GM19043 (cell line): ENCODE measurements at regions not wholly inside any gene's neighbourhood (a gene's known extent, or its start where the extent isn't known, plus 50 kb on each side); places are given as distances from the start of the nearest gene placed in this dataset.
A peak's percentile ranks its signal among the peaks of the same experiment; 100 is the strongest.
"Not testable (repeated sequence)": the region's sequence is repeated elsewhere in the genome, so short reads cannot be mapped to it uniquely, and the experiment has no call there.

Experiments
- ATAC-seq: cut with Tn5 transposase; IDR thresholded peaks from one replicate; pipeline ENCODE4 v1.9.1; 2021; ENCODE audit warnings: low read depth; ENCODE audit not compliant: unreplicated experiment

DNA sequence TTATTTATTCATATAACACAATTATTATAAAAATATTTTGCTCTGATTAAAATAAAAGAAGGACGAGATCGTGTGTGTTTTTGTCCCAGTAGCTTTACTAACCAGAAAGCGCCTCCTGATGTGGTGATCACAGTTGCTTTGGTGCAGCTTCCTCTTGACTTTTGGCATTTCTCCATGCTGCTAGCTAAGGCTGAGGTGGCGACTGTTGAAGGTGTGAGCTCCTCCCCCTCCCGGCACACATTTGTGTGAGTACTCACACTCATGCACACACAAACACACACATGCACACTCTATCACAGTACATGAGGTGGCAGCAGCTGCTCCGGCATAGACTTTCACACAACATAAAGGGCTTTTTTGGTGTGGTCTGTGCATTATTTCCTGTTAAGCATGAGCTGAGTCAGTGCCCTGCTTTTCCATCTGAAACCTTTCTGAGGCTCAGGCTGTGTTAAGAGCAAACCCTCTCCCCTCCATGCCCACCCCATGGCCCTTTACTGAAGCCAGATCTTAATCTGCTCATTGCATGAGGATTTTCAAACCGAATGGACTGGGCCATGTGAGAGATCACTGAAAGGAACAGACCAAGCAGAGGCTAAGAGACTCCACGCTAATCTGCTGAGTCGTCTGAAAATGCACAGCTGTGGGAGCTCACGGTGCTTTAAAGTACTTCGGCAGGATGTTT, 53.3 kb downstream of the FOXD4L1 start:
- ATAC-seq: peak; percentile 80

DNA sequence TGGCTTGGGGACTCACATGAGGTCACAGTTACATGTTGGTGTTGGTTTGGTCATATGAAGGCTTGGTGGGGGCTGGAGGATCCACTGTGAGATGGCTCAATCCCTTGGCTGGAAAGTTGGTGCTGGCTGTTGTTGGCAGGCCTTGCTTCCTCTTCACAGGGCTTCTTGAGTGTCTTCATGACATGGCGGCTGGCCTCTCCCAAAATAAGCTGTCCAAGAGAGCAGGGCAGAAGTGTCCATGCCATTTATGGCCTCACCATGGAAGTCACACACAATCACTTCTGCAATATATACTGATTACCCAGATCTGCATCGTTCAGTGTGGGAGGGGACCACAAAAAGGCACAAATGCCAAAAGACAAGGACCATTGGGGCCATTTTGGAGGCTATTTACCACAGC, 61.4 kb downstream of the FOXD4L1 start:
- not testable (repeated sequence) for ATAC-seq

DNA sequence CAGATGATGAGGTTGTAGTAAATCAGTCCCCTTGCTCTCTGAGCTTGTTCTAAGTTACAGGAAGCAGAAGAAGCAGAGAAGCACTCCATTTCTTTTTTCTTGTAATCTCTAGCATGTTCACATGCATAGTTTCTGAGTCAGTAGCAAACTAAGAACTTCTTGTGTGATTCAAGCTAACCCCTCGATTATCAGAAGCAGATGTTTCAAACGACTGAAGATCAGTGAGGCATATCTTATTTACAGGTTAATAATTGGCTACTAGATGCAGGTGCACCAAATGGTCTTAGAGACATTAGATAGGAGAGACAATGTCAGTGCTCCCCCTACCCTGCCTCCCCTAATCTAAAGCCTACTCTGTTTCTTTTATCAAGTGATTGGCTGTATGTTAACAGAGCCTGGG, 64.2 kb downstream of the FOXD4L1 start:
- peak; percentile 90 for ATAC-seq

DNA sequence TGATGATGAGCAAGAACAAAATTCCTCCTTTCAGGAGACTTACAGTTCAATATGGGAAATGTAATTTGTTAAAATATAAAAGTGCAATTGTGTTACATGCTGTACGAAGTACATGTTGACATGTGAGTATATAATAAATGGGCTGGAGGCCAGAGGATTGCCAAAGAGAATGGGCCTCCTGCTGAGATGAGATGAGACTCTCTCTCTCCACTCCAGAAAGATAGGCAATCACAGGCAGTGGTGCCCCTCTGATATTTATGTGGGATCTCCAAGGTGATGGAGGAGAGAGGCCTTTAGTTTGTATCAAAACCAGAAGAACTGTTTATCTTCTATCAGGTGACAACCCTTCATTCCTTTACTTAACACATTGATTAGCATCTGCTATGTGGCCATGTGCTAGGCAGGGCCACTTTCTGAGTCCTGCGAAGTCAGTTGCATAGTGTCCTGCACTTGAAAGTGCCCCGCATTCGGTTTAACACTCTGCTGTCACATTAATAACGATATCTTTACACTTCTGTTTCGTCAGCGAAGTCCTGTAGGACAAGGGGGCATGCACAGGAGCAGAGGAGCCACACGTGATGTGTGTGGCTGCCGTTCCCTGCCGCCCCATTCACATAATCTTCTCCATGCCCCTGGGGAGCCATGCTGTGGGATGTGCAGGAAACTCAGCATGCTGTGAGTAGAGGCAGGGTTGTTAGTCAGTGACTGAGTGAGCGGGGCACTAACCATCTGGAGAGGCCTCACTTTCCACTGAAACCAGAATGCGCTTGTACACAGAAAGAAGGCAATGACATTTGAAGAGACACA, 60.2 kb upstream of the RABL2A start:
- ATAC-seq: not testable (repeated sequence)

DNA sequence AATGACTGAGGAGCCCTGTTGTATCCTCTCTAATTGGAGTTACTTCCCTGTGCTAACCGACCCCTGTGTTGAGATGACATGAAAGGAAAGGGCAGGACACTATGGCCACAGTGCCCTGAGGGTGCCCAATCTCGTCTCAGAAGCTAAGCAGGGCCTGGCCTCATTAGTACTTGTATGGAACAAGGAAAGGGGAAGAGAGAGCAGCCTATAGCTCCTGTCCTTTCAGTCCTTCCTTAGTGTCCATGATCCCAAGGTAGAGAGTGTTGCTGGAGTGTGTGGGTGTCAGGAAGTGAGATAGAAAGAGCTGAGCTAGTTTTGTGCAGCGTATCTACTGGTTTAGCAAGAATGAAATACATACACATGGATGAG, 59.6 kb upstream of the RABL2A start:
- ATAC-seq: not testable (repeated sequence)

DNA sequence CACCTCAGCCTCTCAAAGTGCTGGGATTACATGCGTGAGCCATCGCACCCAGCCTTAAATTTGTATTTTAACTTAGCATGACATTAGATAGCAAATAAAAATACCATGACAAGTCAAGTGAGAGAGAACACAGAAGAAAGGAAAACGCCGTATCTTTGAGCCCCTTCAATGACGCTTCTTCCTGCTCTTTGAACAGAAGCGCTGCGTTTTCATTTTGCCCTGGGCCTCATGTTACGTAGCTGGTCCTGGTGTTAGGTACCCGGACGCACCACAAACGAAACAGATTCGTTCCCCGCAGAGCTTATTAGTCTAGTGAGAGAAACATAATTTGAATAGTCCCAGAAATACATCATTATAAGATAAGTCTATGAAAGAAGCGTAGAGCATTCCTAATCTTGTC, 58.8 kb upstream of the RABL2A start:
- ATAC-seq: not testable (repeated sequence)

DNA sequence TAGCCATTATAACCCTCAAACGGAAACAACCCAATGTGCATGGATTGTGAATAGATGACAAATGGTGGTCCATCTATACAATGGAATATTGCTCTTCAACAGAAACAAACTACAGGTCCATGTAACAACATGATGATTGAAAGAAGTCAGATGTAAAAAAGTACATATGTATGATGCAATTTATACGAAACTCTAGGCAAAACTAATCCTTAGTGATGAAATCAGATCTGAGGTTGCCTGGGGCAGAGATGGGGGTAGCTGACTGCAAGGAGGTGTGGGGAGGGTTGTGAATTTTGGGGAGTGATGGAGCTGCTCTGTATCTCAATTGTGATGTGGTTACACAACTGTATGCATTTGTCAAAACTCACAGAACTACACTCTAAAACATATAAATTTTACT, 57.0 kb upstream of the RABL2A start:
- not testable (repeated sequence) for ATAC-seq

DNA sequence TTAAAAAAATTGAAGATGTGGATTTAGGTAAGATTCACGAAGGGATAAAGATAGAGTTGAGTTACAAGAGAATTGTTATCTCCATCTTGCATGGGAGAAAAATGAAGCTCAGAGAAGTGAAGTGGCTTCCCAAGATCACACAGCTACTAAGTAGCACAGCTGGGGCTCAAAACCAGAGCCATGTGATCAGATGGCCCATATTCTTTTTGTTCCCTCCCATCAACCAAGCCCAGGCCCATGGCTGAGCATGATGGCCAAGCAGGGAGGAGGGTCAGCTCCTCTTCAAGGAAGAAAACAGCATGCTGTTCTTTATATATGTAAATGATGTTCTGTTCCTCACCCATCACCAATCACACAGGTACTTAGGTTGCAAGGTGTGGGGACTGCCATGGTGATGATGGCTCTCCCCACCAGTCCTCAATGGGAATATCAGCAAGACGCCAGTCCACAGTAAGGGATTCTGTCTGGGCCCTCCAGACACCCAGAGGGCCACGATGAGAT, 56.5 kb upstream of the RABL2A start:
- not testable (repeated sequence) for ATAC-seq

DNA sequence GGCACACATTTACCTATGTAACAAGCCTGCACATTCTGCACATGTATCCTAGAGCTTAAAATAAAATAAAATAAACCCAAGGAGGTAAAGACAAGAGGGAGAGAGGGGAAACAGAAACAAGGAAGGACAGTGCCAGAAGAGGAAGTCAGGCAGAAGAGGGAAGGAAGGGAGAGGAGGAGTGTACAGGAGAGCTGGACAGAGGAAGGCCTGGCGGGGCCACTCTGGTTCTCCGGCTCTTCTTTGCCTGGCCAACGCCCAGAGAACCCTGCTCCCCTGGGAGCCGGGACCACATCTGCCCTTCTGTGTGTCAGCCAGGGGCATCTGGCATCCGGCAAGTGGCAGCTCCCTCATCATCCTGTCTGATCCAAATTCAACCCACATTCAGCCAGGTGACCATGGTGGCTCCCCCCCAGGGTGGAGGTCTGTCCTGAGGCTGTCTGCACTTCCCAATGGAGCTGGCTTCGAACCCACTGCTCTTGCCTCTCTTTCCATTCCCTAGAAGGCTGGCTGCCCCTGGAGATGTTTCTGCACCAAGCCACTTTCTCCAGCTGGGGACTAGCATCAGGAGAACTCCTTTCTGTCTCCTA, 55.5 kb upstream of the RABL2A start:
- not testable (repeated sequence) for ATAC-seq

DNA sequence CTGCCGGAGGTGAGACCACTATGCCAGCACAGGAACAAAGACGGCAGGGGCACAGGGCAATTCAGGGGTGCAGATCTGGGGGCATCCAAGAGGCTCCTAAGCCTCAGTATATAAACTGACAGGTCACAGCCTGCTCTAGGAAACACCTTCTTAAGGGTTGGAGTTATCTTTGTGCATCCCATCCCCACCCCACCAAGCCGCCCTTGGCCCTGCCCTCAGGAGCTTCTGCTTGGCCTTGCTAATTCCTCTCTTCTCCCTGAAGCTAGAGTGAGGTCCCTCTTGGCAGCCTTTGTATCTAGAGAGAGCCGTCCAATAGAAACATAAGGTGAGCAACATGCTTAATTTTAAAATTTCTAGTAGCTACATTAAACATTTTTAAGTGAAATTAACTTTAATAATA, 51.3 kb upstream of the RABL2A start:
- not testable (repeated sequence) for ATAC-seq

DNA sequence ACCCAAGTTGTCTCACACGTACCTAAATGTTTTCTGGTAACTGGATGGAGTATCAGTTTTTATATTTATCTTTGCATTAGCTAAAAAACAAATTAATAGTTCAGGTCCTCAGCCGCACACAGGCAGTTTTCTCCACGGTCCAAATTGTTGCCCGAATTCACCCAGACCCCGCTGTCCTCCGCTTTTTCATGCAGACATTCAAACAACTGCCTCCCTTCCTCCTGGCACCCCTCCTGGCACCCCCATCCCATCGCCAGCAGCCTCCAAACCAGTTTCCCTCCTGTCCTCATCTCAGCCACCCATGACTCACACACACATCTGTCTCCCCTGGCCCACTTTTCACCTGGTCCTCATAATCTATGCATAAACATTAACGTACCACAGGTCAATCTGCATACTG, 50.7 kb upstream of the RABL2A start:
- ATAC-seq: not testable (repeated sequence)
